ENCODE measurements at regions not wholly inside any gene's neighbourhood (a gene's known extent, or its start where the extent isn't known, plus 50 kb on each side); places are given as distances from the start of the nearest gene placed in this dataset.

DNA sequence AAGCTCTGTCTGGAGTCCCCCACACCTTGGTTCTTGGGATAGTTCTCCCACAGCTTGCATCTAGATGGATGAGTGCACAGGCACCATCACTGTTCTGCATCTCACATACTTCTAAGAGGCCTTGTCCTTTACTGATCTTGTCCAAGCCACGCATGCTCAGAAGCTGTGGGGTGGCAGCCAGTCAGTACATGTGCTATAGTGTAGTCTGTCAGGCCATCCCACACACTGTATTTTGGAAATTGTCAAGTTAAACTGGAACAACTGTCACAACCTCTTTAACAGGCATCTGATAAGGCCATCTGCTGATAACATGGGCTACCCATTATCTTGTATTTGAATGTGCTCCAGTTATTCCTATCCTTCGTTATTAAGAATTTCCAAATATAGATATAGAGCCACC is 296.5 kb upstream of the AZI2 start:
- H3K36me3 ChIP-seq (ENCODE audit: control insufficient read depth in 2 of 2, insufficient read depth in 2 of 2, low read length in 2 of 2): no peaks in the 10 kb centered on the region
- no peaks in the 10 kb centered on the region for H3K9me3 ChIP-seq (ENCODE audit: control insufficient read depth in 2 of 2, low read length in 2 of 2)
- no peak overlapping the region for H3K9ac ChIP-seq (ENCODE audit: low read length in 2 of 2)
- no peaks in the 10 kb centered on the region for H3K27me3 ChIP-seq (ENCODE audit: control insufficient read depth in 1 of 2, insufficient read depth in 2 of 2, low read length in 2 of 2)
- H3K4me1 ChIP-seq (ENCODE audit: control insufficient read depth, insufficient read depth, low read length): no peaks in the 10 kb centered on the region
- no peak overlapping the region for H3K4me3 ChIP-seq (ENCODE audit: low read length in 2 of 2)
- no peak overlapping the region for H3K27ac ChIP-seq (ENCODE audit: low read length)

DNA sequence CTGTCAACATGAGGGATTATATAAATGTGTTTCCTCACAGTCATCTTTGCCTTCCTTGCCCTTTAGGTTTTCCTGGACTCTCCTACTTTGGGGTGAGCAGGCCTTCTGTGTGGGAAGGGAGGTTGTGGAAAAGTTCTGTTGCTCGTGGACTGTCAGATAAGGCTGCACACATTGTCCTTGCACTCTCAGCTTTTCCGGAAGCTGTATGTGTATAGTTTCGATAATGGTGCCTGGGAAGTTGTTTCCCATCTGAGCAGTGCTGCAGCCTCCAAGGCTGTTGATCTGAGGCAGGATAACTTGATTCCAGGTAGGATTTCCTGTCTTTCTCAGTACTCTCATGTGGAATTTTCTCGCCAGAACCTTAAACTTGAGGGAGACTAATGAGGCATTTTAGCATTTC is 297.8 kb upstream of the AZI2 start:
- no peak overlapping the region for H3K27ac ChIP-seq (ENCODE audit: low read length)
- no peaks in the 10 kb centered on the region for H3K4me1 ChIP-seq (ENCODE audit: control insufficient read depth, insufficient read depth, low read length)
- H3K27me3 ChIP-seq (ENCODE audit: control insufficient read depth in 1 of 2, insufficient read depth in 2 of 2, low read length in 2 of 2): no peaks in the 10 kb centered on the region
- no peak overlapping the region for H3K4me3 ChIP-seq (ENCODE audit: low read length in 2 of 2)
- H3K36me3 ChIP-seq (ENCODE audit: control insufficient read depth in 2 of 2, insufficient read depth in 2 of 2, low read length in 2 of 2): no peaks in the 10 kb centered on the region
- no peak overlapping the region for H3K9ac ChIP-seq (ENCODE audit: low read length in 2 of 2)
- no peaks in the 10 kb centered on the region for H3K9me3 ChIP-seq (ENCODE audit: control insufficient read depth in 2 of 2, low read length in 2 of 2)

DNA sequence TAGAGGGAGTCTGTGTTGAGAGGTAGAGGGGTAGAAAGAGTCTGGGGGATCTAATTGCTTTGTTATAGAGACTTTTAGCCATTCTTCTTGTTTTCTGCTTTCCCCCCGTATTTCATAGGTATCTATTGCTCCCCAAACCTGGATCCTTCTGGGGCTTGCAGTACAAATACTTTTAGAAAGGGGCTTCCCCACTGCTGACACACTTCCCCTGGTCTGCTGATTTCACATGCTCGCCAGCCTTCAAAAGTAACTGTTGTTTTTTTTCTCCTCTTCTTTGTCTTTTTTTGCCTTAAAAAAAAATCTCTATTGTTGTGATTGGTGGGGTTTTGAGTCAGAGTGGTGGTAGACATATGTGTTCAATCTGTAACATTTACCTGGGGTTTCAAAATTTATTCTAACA is 300.6 kb upstream of the AZI2 start:
- Histone ChIP-seq H3K27ac (ENCODE audit: low read length) (no peak overlapping the region), H3K27me3 (ENCODE audit: control insufficient read depth in 1 of 2, insufficient read depth in 2 of 2, low read length in 2 of 2) (no peaks in the 10 kb centered on the region), H3K9ac (ENCODE audit: low read length in 2 of 2) (no peak overlapping the region), H3K4me3 (ENCODE audit: low read length in 2 of 2) (no peak overlapping the region), H3K36me3 (ENCODE audit: control insufficient read depth in 2 of 2, insufficient read depth in 2 of 2, low read length in 2 of 2) (no peaks in the 10 kb centered on the region), H3K9me3 (ENCODE audit: control insufficient read depth in 2 of 2, low read length in 2 of 2) (no peaks in the 10 kb centered on the region), H3K4me1 (ENCODE audit: control insufficient read depth, insufficient read depth, low read length) (no peaks in the 10 kb centered on the region)

DNA sequence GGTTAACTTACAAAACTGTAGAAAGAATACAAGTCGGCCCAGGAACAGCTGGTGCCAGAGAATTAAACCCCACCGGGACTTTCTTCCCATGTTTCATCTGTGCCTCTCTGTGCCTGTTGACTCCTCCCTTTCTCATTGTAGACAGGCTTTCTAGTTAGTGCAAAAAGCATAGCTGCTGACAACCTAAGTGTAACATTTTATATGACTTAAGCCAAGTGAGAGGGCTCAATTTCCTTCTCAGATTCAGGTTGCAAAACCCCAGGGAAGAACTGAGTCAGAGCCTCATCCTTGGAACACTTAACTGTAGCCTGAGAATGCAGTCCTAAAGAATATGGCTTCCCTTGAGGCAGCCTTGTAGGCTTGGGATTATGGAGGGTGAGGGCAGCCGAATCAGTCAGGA is 302.5 kb upstream of the AZI2 start:
- H3K36me3 ChIP-seq (ENCODE audit: control insufficient read depth in 2 of 2, insufficient read depth in 2 of 2, low read length in 2 of 2): no peaks in the 10 kb centered on the region
- no peaks in the 10 kb centered on the region for H3K27me3 ChIP-seq (ENCODE audit: control insufficient read depth in 1 of 2, insufficient read depth in 2 of 2, low read length in 2 of 2)
- no peak overlapping the region for H3K4me3 ChIP-seq (ENCODE audit: low read length in 2 of 2)
- H3K4me1 ChIP-seq (ENCODE audit: control insufficient read depth, insufficient read depth, low read length): no peaks in the 10 kb centered on the region
- H3K27ac ChIP-seq (ENCODE audit: low read length): no peak overlapping the region
- no peaks in the 10 kb centered on the region for H3K9me3 ChIP-seq (ENCODE audit: control insufficient read depth in 2 of 2, low read length in 2 of 2)
- H3K9ac ChIP-seq (ENCODE audit: low read length in 2 of 2): no peak overlapping the region

DNA sequence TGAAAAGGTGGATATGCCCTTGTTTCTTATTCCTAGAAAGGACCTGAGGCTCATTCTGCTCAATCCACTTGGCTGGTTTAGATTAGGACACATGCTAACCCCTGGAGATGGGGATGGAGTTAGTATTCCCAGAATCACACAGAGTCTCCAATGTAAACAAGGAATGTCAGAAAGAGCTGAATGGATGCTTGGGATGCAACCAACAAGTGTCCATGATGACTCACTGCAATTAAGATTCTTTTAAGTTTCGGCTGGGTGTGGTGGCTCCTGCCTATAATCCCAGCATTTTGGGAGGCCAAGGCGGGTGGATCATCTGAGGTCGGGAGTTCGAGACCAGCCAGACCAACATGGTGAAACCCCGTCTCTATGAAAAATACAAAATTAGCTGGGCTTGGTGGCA is 315.5 kb upstream of the AZI2 start:
- H3K4me3 ChIP-seq (ENCODE audit: low read length in 2 of 2): no peak overlapping the region
- no peak overlapping the region for H3K27ac ChIP-seq (ENCODE audit: low read length)
- no peaks in the 10 kb centered on the region for H3K27me3 ChIP-seq (ENCODE audit: control insufficient read depth in 1 of 2, insufficient read depth in 2 of 2, low read length in 2 of 2)
- no peaks in the 10 kb centered on the region for H3K36me3 ChIP-seq (ENCODE audit: control insufficient read depth in 2 of 2, insufficient read depth in 2 of 2, low read length in 2 of 2)
- no peaks in the 10 kb centered on the region for H3K4me1 ChIP-seq (ENCODE audit: control insufficient read depth, insufficient read depth, low read length)
- H3K9ac ChIP-seq (ENCODE audit: low read length in 2 of 2): no peak overlapping the region
- no peaks in the 10 kb centered on the region for H3K9me3 ChIP-seq (ENCODE audit: control insufficient read depth in 2 of 2, low read length in 2 of 2)

DNA sequence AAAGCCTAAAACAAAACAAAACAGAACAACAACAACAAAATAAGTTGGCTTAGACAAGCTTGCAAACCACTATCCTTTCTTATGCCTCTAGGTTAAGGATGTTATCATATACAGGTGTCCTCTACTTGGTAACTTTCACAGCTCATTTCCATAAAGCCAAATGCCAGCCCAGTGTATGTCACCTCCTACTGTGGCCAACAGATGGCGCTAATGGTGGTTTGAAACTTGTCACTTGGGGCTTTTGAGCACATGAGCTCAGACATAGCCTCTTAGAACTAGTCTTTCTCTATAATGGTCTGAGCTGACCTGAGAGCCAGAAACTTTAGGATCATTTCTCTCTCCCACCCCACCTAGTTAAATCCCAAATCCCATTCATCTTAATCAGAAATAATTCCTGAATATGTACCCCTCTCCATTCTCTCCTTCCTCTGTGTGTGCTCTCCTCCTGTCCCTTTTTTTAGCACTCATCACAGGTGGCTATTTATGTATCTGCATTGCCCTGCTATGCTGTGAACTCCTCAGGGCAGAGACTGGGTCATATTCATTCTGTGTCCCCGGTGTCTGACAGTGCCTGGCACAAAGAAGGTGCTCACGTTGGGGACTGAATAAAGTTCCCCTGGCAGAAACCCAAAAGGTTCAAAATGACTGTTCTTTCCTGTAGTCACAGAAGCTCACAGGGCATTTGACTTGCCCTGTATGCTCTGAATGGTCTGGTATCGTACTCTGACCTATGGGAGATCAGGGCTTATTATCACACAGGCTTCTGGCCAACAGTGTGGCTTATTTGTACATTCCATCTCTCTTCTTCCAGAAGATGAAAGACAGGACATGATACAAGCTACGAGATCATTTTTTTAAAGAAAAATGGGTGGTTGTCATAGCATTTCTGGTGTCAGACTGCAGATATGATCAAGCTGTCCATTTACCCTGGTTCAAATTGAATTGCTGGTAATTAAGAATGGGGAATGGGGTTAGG is 319.3 kb upstream of the AZI2 start:
- Histone ChIP-seq H3K9me3 (ENCODE audit: control insufficient read depth in 2 of 2, low read length in 2 of 2) (no peaks in the 10 kb centered on the region), H3K27ac (ENCODE audit: low read length) (no peak overlapping the region), H3K4me1 (ENCODE audit: control insufficient read depth, insufficient read depth, low read length) (no peaks in the 10 kb centered on the region)

DNA sequence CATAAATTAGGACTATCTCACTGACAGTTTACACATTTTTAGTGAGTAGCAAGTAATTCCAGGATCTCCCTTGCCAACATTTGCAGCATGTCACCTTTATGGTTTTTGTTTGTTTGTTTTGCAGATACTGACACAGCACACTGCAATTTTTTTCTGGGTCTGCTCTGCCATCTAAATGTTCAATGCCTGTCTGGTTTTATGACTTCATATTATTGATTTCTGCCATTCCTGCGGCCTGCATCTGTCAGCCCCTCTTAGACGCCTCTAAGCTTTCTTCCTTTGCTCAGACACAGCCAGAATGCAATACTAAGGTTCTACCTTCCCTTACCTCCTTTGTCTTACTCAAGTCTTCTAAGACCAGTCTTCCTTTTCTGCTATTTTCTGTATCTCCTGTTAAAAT is 321.2 kb upstream of the AZI2 start:
- no peaks in the 10 kb centered on the region for H3K36me3 ChIP-seq (ENCODE audit: control insufficient read depth in 2 of 2, insufficient read depth in 2 of 2, low read length in 2 of 2)
- no peak overlapping the region for H3K27ac ChIP-seq (ENCODE audit: low read length)
- H3K4me1 ChIP-seq (ENCODE audit: control insufficient read depth, insufficient read depth, low read length): no peaks in the 10 kb centered on the region
- H3K4me3 ChIP-seq (ENCODE audit: low read length in 2 of 2): no peak overlapping the region
- no peaks in the 10 kb centered on the region for H3K9me3 ChIP-seq (ENCODE audit: control insufficient read depth in 2 of 2, low read length in 2 of 2)
- H3K9ac ChIP-seq (ENCODE audit: low read length in 2 of 2): no peak overlapping the region
- no peaks in the 10 kb centered on the region for H3K27me3 ChIP-seq (ENCODE audit: control insufficient read depth in 1 of 2, insufficient read depth in 2 of 2, low read length in 2 of 2)

More for the DNA sequence above, 319.3 kb upstream of the AZI2 start:
- no peak overlapping the region for H3K4me3 ChIP-seq (ENCODE audit: low read length in 2 of 2)
- H3K27me3 ChIP-seq (ENCODE audit: control insufficient read depth in 1 of 2, insufficient read depth in 2 of 2, low read length in 2 of 2): no peaks in the 10 kb centered on the region
- no peaks in the 10 kb centered on the region for H3K36me3 ChIP-seq (ENCODE audit: control insufficient read depth in 2 of 2, insufficient read depth in 2 of 2, low read length in 2 of 2)
- H3K9ac ChIP-seq (ENCODE audit: low read length in 2 of 2): no peak overlapping the region

DNA sequence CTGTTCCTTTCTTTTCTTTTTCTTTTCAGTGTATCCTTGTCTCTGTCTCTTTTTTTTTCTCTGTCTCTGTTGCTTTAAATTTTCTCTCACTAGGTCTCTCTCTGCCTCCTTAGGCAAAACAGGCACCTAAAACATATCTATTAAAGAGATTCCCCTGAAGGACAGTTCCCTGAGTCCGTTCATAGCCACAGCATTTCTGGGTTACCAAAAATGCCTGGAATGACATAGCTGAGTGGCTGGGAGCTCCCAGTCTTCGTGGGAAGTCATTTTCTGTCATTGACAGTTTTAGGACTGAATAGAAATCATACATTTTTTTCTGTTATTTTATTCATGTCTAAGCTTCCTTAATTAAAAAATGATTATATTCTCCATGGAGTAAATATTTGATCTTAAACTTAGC is 323.8 kb upstream of the AZI2 start:
- Histone ChIP-seq H3K27ac (ENCODE audit: low read length) (no peak overlapping the region), H3K4me1 (ENCODE audit: control insufficient read depth, insufficient read depth, low read length) (no peaks in the 10 kb centered on the region), H3K4me3 (ENCODE audit: low read length in 2 of 2) (no peak overlapping the region), H3K36me3 (ENCODE audit: control insufficient read depth in 2 of 2, insufficient read depth in 2 of 2, low read length in 2 of 2) (no peaks in the 10 kb centered on the region), H3K9ac (ENCODE audit: low read length in 2 of 2) (no peak overlapping the region), H3K9me3 (ENCODE audit: control insufficient read depth in 2 of 2, low read length in 2 of 2) (no peaks in the 10 kb centered on the region), H3K27me3 (ENCODE audit: control insufficient read depth in 1 of 2, insufficient read depth in 2 of 2, low read length in 2 of 2) (no peaks in the 10 kb centered on the region)

DNA sequence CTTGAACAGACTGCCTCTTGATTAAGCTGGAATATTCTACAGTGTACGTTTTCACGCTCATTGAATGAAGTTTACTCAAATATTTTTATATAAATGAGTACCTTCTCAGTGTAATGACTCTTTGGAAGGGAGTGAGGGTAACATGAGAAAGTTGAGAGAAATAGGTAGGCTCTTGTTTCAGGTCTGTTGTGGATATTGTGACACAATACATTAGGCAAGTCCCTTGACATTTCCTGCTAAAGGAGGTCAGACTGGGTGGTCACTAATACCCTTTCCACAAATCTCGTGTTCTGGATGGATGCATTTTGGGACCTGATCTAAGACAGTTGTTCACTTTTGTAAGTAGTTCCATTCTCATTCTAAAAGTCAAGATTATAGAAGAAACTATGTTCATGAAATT is 324.8 kb upstream of the AZI2 start:
- H3K27ac ChIP-seq (ENCODE audit: low read length): no peak overlapping the region
- no peak overlapping the region for H3K4me3 ChIP-seq (ENCODE audit: low read length in 2 of 2)
- no peaks in the 10 kb centered on the region for H3K27me3 ChIP-seq (ENCODE audit: control insufficient read depth in 1 of 2, insufficient read depth in 2 of 2, low read length in 2 of 2)
- H3K9me3 ChIP-seq (ENCODE audit: control insufficient read depth in 2 of 2, low read length in 2 of 2): no peaks in the 10 kb centered on the region
- H3K36me3 ChIP-seq (ENCODE audit: control insufficient read depth in 2 of 2, insufficient read depth in 2 of 2, low read length in 2 of 2): no peaks in the 10 kb centered on the region
- no peaks in the 10 kb centered on the region for H3K4me1 ChIP-seq (ENCODE audit: control insufficient read depth, insufficient read depth, low read length)
- H3K9ac ChIP-seq (ENCODE audit: low read length in 2 of 2): no peak overlapping the region

DNA sequence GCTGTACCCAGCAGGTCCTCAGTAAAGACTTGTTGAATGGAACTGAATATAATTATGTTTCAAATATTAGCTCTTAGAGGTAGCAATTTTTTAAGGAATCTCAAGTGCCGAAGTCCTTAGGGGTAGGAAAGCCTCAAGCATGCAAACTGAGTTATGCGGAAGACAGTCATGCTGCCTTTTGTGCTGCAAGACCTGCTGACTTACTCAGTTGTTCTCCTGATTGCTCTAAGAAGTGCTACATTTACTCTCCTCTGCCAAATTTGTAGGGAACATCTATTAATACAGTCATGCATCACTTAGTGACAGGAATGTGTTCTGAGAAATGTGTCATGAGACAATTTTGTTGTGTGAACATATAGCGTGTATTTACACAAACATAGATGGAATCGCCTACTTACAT is 325.6 kb upstream of the AZI2 start:
- Histone ChIP-seq H3K4me3 (ENCODE audit: low read length in 2 of 2) (no peak overlapping the region), H3K4me1 (ENCODE audit: control insufficient read depth, insufficient read depth, low read length) (no peaks in the 10 kb centered on the region), H3K27ac (ENCODE audit: low read length) (no peak overlapping the region), H3K36me3 (ENCODE audit: control insufficient read depth in 2 of 2, insufficient read depth in 2 of 2, low read length in 2 of 2) (no peaks in the 10 kb centered on the region), H3K27me3 (ENCODE audit: control insufficient read depth in 1 of 2, insufficient read depth in 2 of 2, low read length in 2 of 2) (no peaks in the 10 kb centered on the region), H3K9ac (ENCODE audit: low read length in 2 of 2) (no peak overlapping the region), H3K9me3 (ENCODE audit: control insufficient read depth in 2 of 2, low read length in 2 of 2) (no peaks in the 10 kb centered on the region)

DNA sequence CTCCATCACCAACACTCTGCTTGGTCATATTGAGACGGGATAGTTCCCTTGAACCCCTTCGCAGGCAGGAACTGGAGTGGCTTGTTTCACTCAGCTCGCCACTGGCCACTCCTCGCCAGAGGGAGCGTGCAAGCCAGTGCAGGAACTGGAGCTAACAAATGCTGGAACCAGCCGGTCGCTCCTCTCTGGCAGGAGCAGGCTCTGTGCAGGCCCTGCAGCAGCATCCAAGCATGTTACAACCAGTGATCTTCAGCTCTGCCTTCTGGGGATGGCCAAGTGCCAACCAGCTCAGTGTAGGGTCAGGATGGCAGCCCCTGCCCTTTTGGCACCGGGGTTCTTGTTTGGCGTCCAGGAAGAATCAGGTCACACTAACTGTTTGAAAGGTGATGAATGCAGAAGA is 329.0 kb upstream of the AZI2 start:
- Histone ChIP-seq H3K4me3 (ENCODE audit: low read length in 2 of 2) (no peak overlapping the region), H3K9ac (ENCODE audit: low read length in 2 of 2) (no peak overlapping the region), H3K9me3 (ENCODE audit: control insufficient read depth in 2 of 2, low read length in 2 of 2) (no peaks in the 10 kb centered on the region), H3K36me3 (ENCODE audit: control insufficient read depth in 2 of 2, insufficient read depth in 2 of 2, low read length in 2 of 2) (no peaks in the 10 kb centered on the region), H3K27me3 (ENCODE audit: control insufficient read depth in 1 of 2, insufficient read depth in 2 of 2, low read length in 2 of 2) (no peaks in the 10 kb centered on the region), H3K4me1 (ENCODE audit: control insufficient read depth, insufficient read depth, low read length) (no peaks in the 10 kb centered on the region), H3K27ac (ENCODE audit: low read length) (no peak overlapping the region)

Measured in stomach smooth muscle (tissue), 2 donors.